ENCODE measurements at regions not wholly inside any gene's neighbourhood (a gene's known extent, or its start where the extent isn't known, plus 50 kb on each side); places are given as distances from the start of the nearest gene placed in this dataset.

- Histone ChIP-seq H3K36me3 (ENCODE audit: control insufficient read depth, insufficient read depth, low read length) (no peaks in the 10 kb centered on the region), H3K9me3 (no peaks in the 10 kb centered on the region), H3K4me3 (ENCODE audit: low read depth, low read length) (no peak overlapping the region), H3K27me3 (replicated peaks; ENCODE audit: control insufficient read depth, insufficient read depth, low read length) (no peaks in the 10 kb centered on the region), H3K4me1 (peaks cover 11% of the 10 kb centered on the region)
- POLR2A ChIA-PET: no interaction called here
- BruUV-seq (replicated peaks): no TSS peak
- Mint-ChIP-seq H3K27me3 (ENCODE audit: insufficient read depth, unreplicated experiment) (no peaks in the 10 kb centered on the region), H3K9me3 (ENCODE audit: unreplicated experiment) (peaks cover 10% of the 10 kb centered on the region), H3K27ac (ENCODE audit: unreplicated experiment) (no peak overlapping the region), H3K36me3 (ENCODE audit: insufficient read depth, unreplicated experiment) (no peaks in the 10 kb centered on the region), H3K4me3 (ENCODE audit: unreplicated experiment) (no peak overlapping the region), H3K4me1 (ENCODE audit: low read depth, unreplicated experiment) (peaks cover 13% of the 10 kb centered on the region)
- intact Hi-C loops (cut with micrococcal nuclease; ENCODE audit: unreplicated experiment): loop anchor here (10.0 kb wide), 1 partner anchor 76 kb away; no protein-coding TSS in a partner anchor
- no peak for DNase-seq
- CTCF ChIA-PET: no interaction called here
- TF ChIP-seq CTCF (IDR thresholded peaks at IDR 0.05; ENCODE audit: insufficient read depth in 1 of 2, low read depth in 1 of 2, low read length in 1 of 2, severe bottlenecking in 1 of 2, unreplicated experiment in 1 of 2): no peak
These were observed 150.5 kb upstream of the THBS1 start for GRCh38 chr15:39430389-39430788.

- H3K9me3 Mint-ChIP-seq (ENCODE audit: unreplicated experiment): peaks cover 10% of the 10 kb centered on the region
- intact Hi-C loops (cut with micrococcal nuclease; ENCODE audit: unreplicated experiment): loop anchor here (10.0 kb wide), 1 partner anchor 77 kb away; no protein-coding TSS in a partner anchor
- no peak overlapping the region for H3K4me3 Mint-ChIP-seq (ENCODE audit: unreplicated experiment)
- no peak overlapping the region for H3K27ac Mint-ChIP-seq (ENCODE audit: unreplicated experiment)
- H3K36me3 Mint-ChIP-seq (ENCODE audit: insufficient read depth, unreplicated experiment): no peaks in the 10 kb centered on the region
- Histone ChIP-seq H3K36me3 (ENCODE audit: control insufficient read depth, insufficient read depth, low read length) (no peaks in the 10 kb centered on the region), H3K9me3 (no peaks in the 10 kb centered on the region), H3K4me3 (ENCODE audit: low read depth, low read length) (no peak overlapping the region), H3K4me1 (peaks cover 15% of the 10 kb centered on the region), H3K27me3 (replicated peaks; ENCODE audit: control insufficient read depth, insufficient read depth, low read length) (no peaks in the 10 kb centered on the region)
- peaks cover 13% of the 10 kb centered on the region for H3K4me1 Mint-ChIP-seq (ENCODE audit: low read depth, unreplicated experiment)
- DNase-seq: no peak
- no peak for TF ChIP-seq CTCF (IDR thresholded peaks at IDR 0.05; ENCODE audit: insufficient read depth in 1 of 2, low read depth in 1 of 2, low read length in 1 of 2, severe bottlenecking in 1 of 2, unreplicated experiment in 1 of 2)
- no peaks in the 10 kb centered on the region for H3K27me3 Mint-ChIP-seq (ENCODE audit: insufficient read depth, unreplicated experiment)
- POLR2A ChIA-PET: no interaction called here
- no TSS peak for BruUV-seq (replicated peaks)
- CTCF ChIA-PET: no interaction called here
These were observed 149.5 kb upstream of the THBS1 start for GRCh38 chr15:39431376-39431775.

- CTCF ChIA-PET: no interaction called here
- no peak overlapping the region for H3K4me3 ChIP-seq (ENCODE audit: low read depth, low read length)
- Mint-ChIP-seq H3K27me3 (ENCODE audit: insufficient read depth, unreplicated experiment) (no peaks in the 10 kb centered on the region), H3K27ac (ENCODE audit: unreplicated experiment) (no peak overlapping the region), H3K36me3 (ENCODE audit: insufficient read depth, unreplicated experiment) (no peaks in the 10 kb centered on the region), H3K4me3 (ENCODE audit: unreplicated experiment) (no peak overlapping the region), H3K9me3 (ENCODE audit: unreplicated experiment) (peaks cover 10% of the 10 kb centered on the region), H3K4me1 (ENCODE audit: low read depth, unreplicated experiment) (peaks cover 13% of the 10 kb centered on the region)
- H3K27me3 ChIP-seq (replicated peaks; ENCODE audit: control insufficient read depth, insufficient read depth, low read length): no peaks in the 10 kb centered on the region
- H3K9me3 ChIP-seq: no peaks in the 10 kb centered on the region
- intact Hi-C loops (cut with micrococcal nuclease; ENCODE audit: unreplicated experiment): loop anchor here (10.0 kb wide), 1 partner anchor 77 kb away; no protein-coding TSS in a partner anchor
- POLR2A ChIA-PET: no interaction called here
- no peaks in the 10 kb centered on the region for H3K36me3 ChIP-seq (ENCODE audit: control insufficient read depth, insufficient read depth, low read length)
- no TSS peak for BruUV-seq (replicated peaks)
- peaks cover 15% of the 10 kb centered on the region for H3K4me1 ChIP-seq
- no peak for DNase-seq
- TF ChIP-seq CTCF (IDR thresholded peaks at IDR 0.05; ENCODE audit: insufficient read depth in 1 of 2, low read depth in 1 of 2, low read length in 1 of 2, severe bottlenecking in 1 of 2, unreplicated experiment in 1 of 2): no peak
These were observed 148.9 kb upstream of the THBS1 start for GRCh38 chr15:39432026-39432425.

Data from Caco-2 (cell line).